HEK293 (cell line): ENCODE measurements at regions not wholly inside any gene's neighbourhood (a gene's known extent, or its start where the extent isn't known, plus 50 kb on each side); places are given as distances from the start of the nearest gene placed in this dataset.

ENCODE experiments used
- CTCF ChIA-PET: fragments of 350-600 bp; formaldehyde crosslinking; extraction: SDS; loops from one replicate; lab custom pipeline; 2021; ENCODE audit warnings: antibody characterized with exemption; lab: Yijun Ruan, JAX
- POLR2A ChIA-PET: fragments of 300-600 bp; formaldehyde crosslinking; extraction: SDS; loops from one replicate; lab custom pipeline; 2020; ENCODE audit warnings: antibody characterized with exemption, inconsistent platforms; lab: Yijun Ruan, JAX
- H3K27ac ChIP-seq: fragments of 200-500 bp; sonication (Bioruptor generic); 2 replicates; pipeline ENCODE4 v1.5.1; 2014; ENCODE audit warnings: low read depth, low read length, control low read depth, inconsistent platforms; ENCODE audit errors: extremely low read depth
- H3K36me3 ChIP-seq, 2 experiments: fragments of 200-500 bp in 1 of 2; sonication (Bioruptor generic) in 1 of 2; 1 replicate in 1 of 2; 2 replicates in 1 of 2; pipeline ENCODE4 v1.5.1; 2014 to 2017; ENCODE audit warnings: inconsistent platforms in 2 of 2, low read length in 2 of 2; ENCODE audit not compliant: control insufficient read depth in 2 of 2, insufficient read depth in 1 of 2
- H3K4me1 ChIP-seq: fragments of 200-500 bp; sonication (Bioruptor generic); 2 replicates; pipeline ENCODE4 v1.5.1; 2014; ENCODE audit warnings: mild to moderate bottlenecking, low read length, inconsistent platforms; ENCODE audit not compliant: control insufficient read depth, insufficient read depth
- H3K4me3 ChIP-seq: 2 replicates; pipeline ENCODE4 v1.5.1; 2011; ENCODE audit warnings: low read depth, mild to moderate bottlenecking, control low read depth, low read length, moderate library complexity
- H3K9me3 ChIP-seq: fragments of 200-500 bp; sonication (Bioruptor generic); 2 replicates; pipeline ENCODE4 v1.5.1; 2014; ENCODE audit warnings: low read depth, low read length, inconsistent platforms; ENCODE audit not compliant: control insufficient read depth, insufficient read depth
- HIC1 ChIP-seq: fragments of 450-650 bp; formaldehyde crosslinking; IDR thresholded peaks from 2 replicates; pipeline ENCODE4 v1.5.1; 2016; ENCODE audit warnings: missing biosample characterization, missing genetic modification characterization
- HOXD13 ChIP-seq: sonication (generic); formaldehyde crosslinking; IDR thresholded peaks from 2 replicates; pipeline ENCODE4 v1.8.0; 2022; ENCODE audit warnings: missing genetic modification reagents, borderline replicate concordance
- KLF10 ChIP-seq: fragments of 450-650 bp; IDR thresholded peaks from 2 replicates; pipeline ENCODE4 v1.5.1; 2018; ENCODE audit warnings: missing biosample characterization, mild to moderate bottlenecking, missing genetic modification characterization
- KLF9 ChIP-seq: fragments of 450-650 bp; formaldehyde crosslinking; IDR thresholded peaks from 2 replicates; pipeline ENCODE4 v1.5.1; 2016; ENCODE audit warnings: missing biosample characterization, missing genetic modification characterization, low read depth
- MZF1 ChIP-seq: fragments of 450-650 bp; formaldehyde crosslinking; IDR thresholded peaks from 2 replicates; pipeline ENCODE4 v1.5.1; 2017; ENCODE audit warnings: missing biosample characterization, missing genetic modification characterization, borderline replicate concordance
- OVOL3 ChIP-seq: fragments of 450-650 bp; formaldehyde crosslinking; IDR thresholded peaks from 2 replicates; pipeline ENCODE4 v1.5.1; 2016; ENCODE audit warnings: missing biosample characterization, missing genetic modification characterization
- TCF7L2 ChIP-seq: IDR thresholded peaks from 2 replicates; pipeline ENCODE4 v1.6.1; 2011; ENCODE audit warnings: low read depth, mild to moderate bottlenecking, inconsistent platforms, low read length, moderate library complexity, borderline replicate concordance
- ZFP69B ChIP-seq: fragments of 450-650 bp; formaldehyde crosslinking; IDR thresholded peaks from 2 replicates; pipeline ENCODE4 v1.5.1; 2016; ENCODE audit warnings: missing biosample characterization, missing genetic modification characterization
- ZNF138 ChIP-seq: fragments of 450-650 bp; formaldehyde crosslinking; IDR thresholded peaks from 2 replicates; pipeline ENCODE4 v1.5.1; 2016; ENCODE audit warnings: missing biosample characterization, missing genetic modification characterization, borderline replicate concordance
- ZNF19 ChIP-seq: fragments of 450-650 bp; formaldehyde crosslinking; IDR thresholded peaks from 2 replicates; pipeline ENCODE4; 2016; ENCODE audit warnings: missing biosample characterization, missing genetic modification characterization, low read depth
- ZNF24 ChIP-seq: fragments of 450-650 bp; formaldehyde crosslinking; IDR thresholded peaks from 2 replicates; pipeline ENCODE4 v1.5.1; 2016; ENCODE audit warnings: missing biosample characterization, missing genetic modification characterization
- ZNF514 ChIP-seq: fragments of 450-650 bp; formaldehyde crosslinking; IDR thresholded peaks from 2 replicates; pipeline ENCODE4 v1.5.1; 2016; ENCODE audit warnings: missing biosample characterization, missing genetic modification characterization
- ZNF530 ChIP-seq: fragments of 450-650 bp; formaldehyde crosslinking; IDR thresholded peaks from 2 replicates; pipeline ENCODE4 v1.5.1; 2016; ENCODE audit warnings: low read depth, missing biosample characterization, missing genetic modification characterization
- ZNF560 ChIP-seq: fragments of 450-650 bp; formaldehyde crosslinking; IDR thresholded peaks from 2 replicates; pipeline ENCODE4 v1.5.1; 2017; ENCODE audit warnings: missing biosample characterization, missing genetic modification characterization, borderline replicate concordance
- TF ChIP-seq, protein P1 (sequence below): fragments of 450-650 bp; formaldehyde crosslinking; IDR thresholded peaks from 2 replicates; pipeline ENCODE4; 2016; ENCODE audit warnings: missing biosample characterization, missing genetic modification characterization
- TF ChIP-seq, protein P2 (sequence below): fragments of 450-650 bp; formaldehyde crosslinking; IDR thresholded peaks from 2 replicates; pipeline ENCODE4 v1.5.1; 2016; ENCODE audit warnings: missing biosample characterization, missing genetic modification characterization
- TF ChIP-seq, protein P3 (sequence below): fragments of 450-650 bp; formaldehyde crosslinking; IDR thresholded peaks from 2 replicates; pipeline ENCODE4 v1.5.1; 2017; ENCODE audit warnings: missing biosample characterization, missing genetic modification characterization

- TF ChIP-seq KLF9 (tag by site-specific recombination) (no peak), OVOL3 (tag by site-specific recombination) (no peak), ZFP69B (tag by site-specific recombination) (no peak), ZNF560 (tag by site-specific recombination) (no peak), KLF10 (tag by site-specific recombination) (no peak), ZNF514 (tag by site-specific recombination) (no peak)
Measured at GRCh38 chr15:62558640-62559380, 393.7 kb upstream of the C2CD4B start (continued).

GRCh38 chr15:62559381-62559733, 394.3 kb upstream of the C2CD4B start:
- Histone ChIP-seq H3K36me3 (no peaks in the 10 kb centered on the region), H3K4me3 (no peak overlapping the region), H3K9me3 (no peaks in the 10 kb centered on the region), H3K4me1 (no peaks in the 10 kb centered on the region; the same call in 1 of the 2 replicates), H3K27ac (no peak overlapping the region)
- ChIA-PET POLR2A (interaction anchor here (0.9 kb wide), 1 partner anchor 10 kb away, joined by 3 read pairs; no protein-coding TSS in a partner anchor), CTCF (no interaction called here)
- TF ChIP-seq, protein P1, sequence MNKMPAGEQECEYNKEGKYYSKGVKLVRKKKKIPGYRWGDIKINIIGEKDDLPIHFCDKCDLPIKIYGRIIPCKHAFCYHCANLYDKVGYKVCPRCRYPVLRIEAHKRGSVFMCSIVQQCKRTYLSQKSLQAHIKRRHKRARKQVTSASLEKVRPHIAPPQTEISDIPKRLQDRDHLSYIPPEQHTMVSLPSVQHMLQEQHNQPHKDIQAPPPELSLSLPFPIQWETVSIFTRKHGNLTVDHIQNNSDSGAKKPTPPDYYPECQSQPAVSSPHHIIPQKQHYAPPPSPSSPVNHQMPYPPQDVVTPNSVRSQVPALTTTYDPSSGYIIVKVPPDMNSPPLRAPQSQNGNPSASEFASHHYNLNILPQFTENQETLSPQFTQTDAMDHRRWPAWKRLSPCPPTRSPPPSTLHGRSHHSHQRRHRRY (tag by site-specific recombination): no peak
- no peak for TF ChIP-seq ZNF530 (tag by site-specific recombination)
- TF ChIP-seq, protein P2, sequence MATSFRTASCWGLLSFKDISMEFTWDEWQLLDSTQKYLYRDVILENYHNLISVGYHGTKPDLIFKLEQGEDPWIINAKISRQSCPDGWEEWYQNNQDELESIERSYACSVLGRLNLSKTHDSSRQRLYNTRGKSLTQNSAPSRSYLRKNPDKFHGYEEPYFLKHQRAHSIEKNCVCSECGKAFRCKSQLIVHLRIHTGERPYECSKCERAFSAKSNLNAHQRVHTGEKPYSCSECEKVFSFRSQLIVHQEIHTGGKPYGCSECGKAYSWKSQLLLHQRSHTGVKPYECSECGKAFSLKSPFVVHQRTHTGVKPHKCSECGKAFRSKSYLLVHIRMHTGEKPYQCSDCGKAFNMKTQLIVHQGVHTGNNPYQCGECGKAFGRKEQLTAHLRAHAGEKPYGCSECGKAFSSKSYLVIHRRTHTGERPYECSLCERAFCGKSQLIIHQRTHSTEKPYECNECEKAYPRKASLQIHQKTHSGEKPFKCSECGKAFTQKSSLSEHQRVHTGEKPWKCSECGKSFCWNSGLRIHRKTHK (tag by site-specific recombination): no peak
- TF ChIP-seq MZF1 (tag by site-specific recombination): no peak
- TF ChIP-seq HIC1 (tag by site-specific recombination): no peak
- TF ChIP-seq ZNF24 (tag by site-specific recombination): no peak
- TF ChIP-seq ZNF138 (tag by site-specific recombination): no peak
- no peak for TF ChIP-seq HOXD13
- TF ChIP-seq, protein P3, sequence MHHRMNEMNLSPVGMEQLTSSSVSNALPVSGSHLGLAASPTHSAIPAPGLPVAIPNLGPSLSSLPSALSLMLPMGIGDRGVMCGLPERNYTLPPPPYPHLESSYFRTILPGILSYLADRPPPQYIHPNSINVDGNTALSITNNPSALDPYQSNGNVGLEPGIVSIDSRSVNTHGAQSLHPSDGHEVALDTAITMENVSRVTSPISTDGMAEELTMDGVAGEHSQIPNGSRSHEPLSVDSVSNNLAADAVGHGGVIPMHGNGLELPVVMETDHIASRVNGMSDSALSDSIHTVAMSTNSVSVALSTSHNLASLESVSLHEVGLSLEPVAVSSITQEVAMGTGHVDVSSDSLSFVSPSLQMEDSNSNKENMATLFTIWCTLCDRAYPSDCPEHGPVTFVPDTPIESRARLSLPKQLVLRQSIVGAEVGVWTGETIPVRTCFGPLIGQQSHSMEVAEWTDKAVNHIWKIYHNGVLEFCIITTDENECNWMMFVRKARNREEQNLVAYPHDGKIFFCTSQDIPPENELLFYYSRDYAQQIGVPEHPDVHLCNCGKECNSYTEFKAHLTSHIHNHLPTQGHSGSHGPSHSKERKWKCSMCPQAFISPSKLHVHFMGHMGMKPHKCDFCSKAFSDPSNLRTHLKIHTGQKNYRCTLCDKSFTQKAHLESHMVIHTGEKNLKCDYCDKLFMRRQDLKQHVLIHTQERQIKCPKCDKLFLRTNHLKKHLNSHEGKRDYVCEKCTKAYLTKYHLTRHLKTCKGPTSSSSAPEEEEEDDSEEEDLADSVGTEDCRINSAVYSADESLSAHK (tag by site-specific recombination): no peak
- no peak for TF ChIP-seq TCF7L2
- TF ChIP-seq ZNF19 (tag by site-specific recombination): no peak
